MG63 (cell line): ENCODE measurements at regions not wholly inside any gene's neighbourhood (a gene's known extent, or its start where the extent isn't known, plus 50 kb on each side); places are given as distances from the start of the nearest gene placed in this dataset.

Experiments used
- DNase-seq: peaks from one replicate; pipeline ENCODE4 v3.0.0-alpha.2; 2020
- H3K27me3 ChIP-seq: fragments of 250-450 bp; sonication (Bioruptor Pico); 2 replicates; pipeline ENCODE4 v1.5.1; 2020; ENCODE audit warnings: mild to moderate bottlenecking, moderate library complexity
- H3K36me3 ChIP-seq: fragments of 250-450 bp; sonication (Bioruptor Pico); 2 replicates; pipeline ENCODE4 v1.5.1; 2020; ENCODE audit warnings: mild to moderate bottlenecking, moderate library complexity
- H3K4me3 ChIP-seq: fragments of 250-450 bp; sonication (Bioruptor Pico); 2 replicates; pipeline ENCODE4 v1.5.1; 2020; ENCODE audit warnings: mild to moderate bottlenecking, moderate library complexity
- H3K9me3 ChIP-seq: fragments of 250-450 bp; sonication (Bioruptor Pico); 2 replicates; pipeline ENCODE4 v1.5.1; 2020; ENCODE audit warnings: mild to moderate bottlenecking, moderate library complexity

DNA sequence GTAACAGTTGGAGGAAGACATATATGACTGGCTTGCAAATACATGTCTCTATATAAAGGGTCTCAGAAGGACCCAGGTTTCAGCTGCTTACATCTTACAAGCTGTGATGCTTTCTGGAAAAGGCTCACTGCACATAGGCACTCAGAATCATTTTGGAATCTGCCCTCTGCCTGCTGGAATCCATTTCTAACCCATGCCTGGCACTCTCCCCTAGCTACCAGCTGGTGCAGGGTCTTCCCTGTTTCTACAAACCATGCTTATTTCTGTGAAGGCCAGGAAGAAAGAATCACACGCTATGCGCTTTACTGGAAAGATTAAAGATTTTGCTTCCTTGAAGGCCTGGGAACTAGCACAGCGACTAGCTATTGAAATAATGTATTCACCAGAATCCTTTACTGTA is 151.3 kb downstream of the DICER1 start:
- no peaks in the 10 kb centered on the region for H3K27me3 ChIP-seq
- DNase-seq, result no peak
- no peaks in the 10 kb centered on the region for H3K9me3 ChIP-seq
- H3K4me3 ChIP-seq, result no peak overlapping the region
- no peaks in the 10 kb centered on the region for H3K36me3 ChIP-seq

DNA sequence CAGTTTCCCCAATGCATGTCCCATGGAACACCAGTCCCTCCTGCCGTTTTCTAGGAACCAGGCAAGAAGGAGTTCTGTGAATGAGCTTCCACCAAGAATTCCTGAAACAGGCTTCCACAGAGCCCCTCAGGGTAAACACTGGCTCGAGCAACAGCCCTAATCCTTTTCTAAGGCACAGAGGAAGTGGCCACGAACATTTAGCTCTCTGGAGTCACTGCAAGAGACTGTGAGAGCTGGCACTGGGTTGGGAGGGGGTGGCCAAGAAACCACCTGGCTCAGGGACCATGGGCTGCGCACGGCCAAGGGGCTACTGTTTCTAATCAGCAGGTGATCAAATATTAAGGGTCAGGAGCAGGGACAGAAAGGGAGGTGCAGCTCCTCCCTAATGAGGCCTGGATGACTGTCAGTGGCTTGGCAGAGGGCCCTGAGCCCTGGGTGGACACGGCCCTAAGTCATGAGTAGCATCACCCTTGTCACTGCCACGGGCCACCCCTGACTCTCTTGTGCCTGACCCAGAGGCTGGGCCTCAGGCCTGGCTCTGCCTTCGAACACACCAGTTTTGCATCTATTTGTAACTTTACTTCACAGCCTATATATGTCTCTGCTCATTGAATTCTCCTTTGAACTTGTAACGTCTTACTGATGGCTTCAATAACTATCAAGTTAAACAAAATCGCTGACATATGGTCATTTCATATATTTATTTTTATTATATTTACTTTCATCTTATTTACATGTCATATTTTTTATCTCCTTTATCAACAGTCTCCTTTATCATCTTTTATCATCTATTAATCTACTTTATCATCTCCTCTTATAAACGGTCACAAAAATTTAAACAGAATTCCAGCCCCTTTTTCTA is 154.0 kb downstream of the DICER1 start:
- no peaks in the 10 kb centered on the region for H3K27me3 ChIP-seq
- H3K4me3 ChIP-seq, result no peak overlapping the region
- H3K36me3 ChIP-seq, result no peaks in the 10 kb centered on the region
- DNase-seq, result no peak
- no peaks in the 10 kb centered on the region for H3K9me3 ChIP-seq

DNA sequence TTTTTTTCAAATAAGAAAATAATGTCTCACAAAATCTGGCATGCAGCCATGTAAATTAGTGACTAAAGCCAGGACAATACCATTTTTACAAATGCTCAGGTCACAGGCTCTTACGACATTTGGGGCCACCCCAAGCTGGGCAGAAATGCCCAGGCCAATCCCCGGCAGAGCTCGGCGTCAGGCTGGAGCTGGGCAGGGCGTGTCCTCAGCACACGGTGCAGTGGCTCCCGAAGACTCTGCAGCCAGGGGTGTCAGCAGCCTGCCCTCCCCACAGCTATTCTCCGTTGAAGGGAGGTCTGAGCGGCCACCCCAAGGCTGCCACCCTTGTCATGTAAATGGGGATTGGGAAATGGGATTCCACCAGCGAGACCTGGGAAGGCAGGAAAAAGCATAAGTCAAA is 158.6 kb downstream of the DICER1 start:
- no peaks in the 10 kb centered on the region for H3K9me3 ChIP-seq
- no peaks in the 10 kb centered on the region for H3K27me3 ChIP-seq
- no peak overlapping the region for H3K4me3 ChIP-seq
- H3K36me3 ChIP-seq, result no peaks in the 10 kb centered on the region
- no peak for DNase-seq

DNA sequence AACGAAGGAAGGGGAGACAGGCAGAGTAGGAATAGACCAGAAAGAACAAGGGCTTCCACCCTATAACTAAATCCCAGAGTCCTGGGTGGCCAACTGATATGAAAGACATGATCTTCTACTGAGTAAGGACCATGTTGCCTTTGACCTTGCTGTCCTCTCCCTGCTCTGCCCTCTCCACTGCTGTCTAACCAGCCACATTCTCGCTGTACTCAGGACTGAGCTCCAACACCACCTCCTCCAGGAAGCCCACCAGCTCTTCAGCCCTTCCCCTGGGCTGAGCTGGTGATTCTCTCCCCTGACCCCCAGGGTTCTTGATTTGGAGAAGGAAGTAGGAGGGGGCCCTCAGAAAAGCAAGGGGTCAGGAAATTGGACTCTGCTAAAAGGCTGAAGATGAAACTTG is 159.2 kb downstream of the DICER1 start:
- DNase-seq, result no peak
- Histone ChIP-seq H3K36me3 (no peaks in the 10 kb centered on the region), H3K27me3 (no peaks in the 10 kb centered on the region), H3K4me3 (no peak overlapping the region), H3K9me3 (no peaks in the 10 kb centered on the region)

DNA sequence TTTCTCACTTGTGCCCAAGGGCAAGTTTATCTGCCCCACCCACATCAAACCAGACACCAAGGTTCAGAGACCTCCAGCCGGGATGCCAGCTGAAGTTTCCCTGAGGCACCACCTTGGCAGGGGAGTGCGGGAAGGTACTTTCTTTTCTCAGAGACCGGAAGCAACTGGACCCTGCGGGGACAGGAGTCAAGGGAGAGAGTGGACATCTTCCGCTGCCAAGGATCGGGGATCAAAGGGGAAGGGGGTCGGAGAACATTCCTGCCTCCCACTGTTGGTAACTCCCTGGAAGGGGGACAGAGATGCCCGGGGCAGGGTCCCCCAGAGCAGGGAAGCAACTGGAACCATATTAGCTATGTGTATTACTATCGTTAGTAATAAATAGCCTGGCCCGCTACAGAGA is 161.8 kb downstream of the DICER1 start:
- Histone ChIP-seq H3K9me3 (no peaks in the 10 kb centered on the region), H3K27me3 (no peaks in the 10 kb centered on the region), H3K36me3 (no peaks in the 10 kb centered on the region), H3K4me3 (no peak overlapping the region)
- DNase-seq, result no peak

DNA sequence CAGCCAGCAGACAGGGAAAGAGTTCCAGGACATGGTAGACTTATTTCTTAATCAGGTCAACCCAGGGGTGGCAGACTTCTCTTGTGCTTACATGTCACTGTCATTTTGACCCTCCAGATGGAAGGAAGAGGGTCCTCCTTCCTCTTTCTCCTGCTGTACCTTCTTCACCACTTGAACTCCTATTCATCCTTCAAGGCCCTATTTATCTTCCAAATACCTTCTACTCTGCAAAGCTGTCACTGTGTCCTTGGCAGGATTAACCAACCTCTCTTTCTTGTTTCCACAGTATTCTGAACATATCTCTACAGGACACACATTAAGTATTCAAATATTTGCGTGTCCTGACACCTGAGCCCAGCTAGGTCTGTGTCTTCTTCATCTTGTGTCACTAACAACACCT is 163.1 kb downstream of the DICER1 start:
- Histone ChIP-seq H3K27me3 (no peaks in the 10 kb centered on the region), H3K4me3 (no peak overlapping the region), H3K36me3 (no peaks in the 10 kb centered on the region), H3K9me3 (no peaks in the 10 kb centered on the region)
- DNase-seq, result no peak

DNA sequence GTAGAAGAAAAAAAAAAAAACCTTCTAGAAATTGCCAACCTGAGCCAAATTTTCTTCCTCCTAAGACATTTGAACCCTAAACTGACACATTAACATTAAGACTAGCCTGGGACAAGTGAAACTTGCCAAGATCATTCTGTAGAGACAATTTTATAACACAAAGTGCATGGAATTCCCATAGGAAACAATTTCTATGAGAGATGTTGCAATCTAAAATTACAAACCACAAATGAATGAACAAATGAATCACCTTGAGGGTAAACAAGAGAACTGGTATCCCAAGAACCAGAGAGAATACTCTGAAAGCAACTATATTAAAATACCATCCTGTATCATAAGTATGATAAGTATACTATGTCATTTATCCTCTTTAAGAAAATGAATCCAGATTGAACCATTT is 165.3 kb downstream of the DICER1 start:
- Histone ChIP-seq H3K4me3 (no peak overlapping the region), H3K27me3 (no peaks in the 10 kb centered on the region), H3K36me3 (no peaks in the 10 kb centered on the region), H3K9me3 (no peaks in the 10 kb centered on the region)
- no peak for DNase-seq

DNA sequence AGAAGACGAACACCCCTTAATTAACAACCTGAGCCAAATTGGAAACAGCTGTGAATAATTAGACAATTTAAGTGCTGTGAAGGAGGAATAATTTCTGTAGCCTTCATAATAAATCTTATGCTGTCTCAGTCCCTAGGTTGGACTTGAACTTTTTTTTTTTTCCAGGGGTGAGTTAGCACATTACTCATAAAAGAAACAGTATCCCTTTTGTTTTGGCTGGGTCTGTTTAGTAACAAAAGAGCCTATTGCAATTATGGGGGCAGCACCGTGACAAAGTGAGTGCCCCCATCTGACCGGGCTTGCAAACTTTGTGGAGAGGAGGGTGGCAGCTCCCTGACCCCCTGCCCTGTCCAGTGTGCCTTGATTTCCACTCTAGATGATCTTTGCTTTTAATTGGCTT is 167.4 kb downstream of the DICER1 start:
- DNase-seq, result no peak
- no peak overlapping the region for H3K4me3 ChIP-seq
- no peaks in the 10 kb centered on the region for H3K36me3 ChIP-seq
- H3K27me3 ChIP-seq, result no peaks in the 10 kb centered on the region
- no peaks in the 10 kb centered on the region for H3K9me3 ChIP-seq

DNA sequence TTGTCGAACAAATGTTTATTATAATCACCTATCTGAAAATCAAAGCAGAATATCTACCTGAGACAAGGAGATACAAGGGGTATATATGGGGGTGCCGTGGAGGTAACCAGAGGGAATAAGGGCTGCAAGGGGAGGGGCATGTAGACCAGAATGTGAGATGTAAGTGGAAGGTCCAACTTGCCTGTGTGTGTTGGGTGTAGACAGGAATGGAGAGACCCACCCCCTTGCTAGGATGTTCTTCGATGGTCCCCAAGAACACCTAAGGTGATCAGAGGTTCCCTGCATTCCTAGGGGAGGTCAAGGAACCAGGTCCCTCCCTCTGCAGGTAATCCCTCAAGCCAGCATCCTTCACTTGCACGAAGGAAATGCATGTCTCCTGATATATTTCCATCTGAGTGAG is 167.9 kb downstream of the DICER1 start:
- Histone ChIP-seq H3K4me3 (no peak overlapping the region), H3K9me3 (no peaks in the 10 kb centered on the region), H3K27me3 (no peaks in the 10 kb centered on the region), H3K36me3 (no peaks in the 10 kb centered on the region)
- no peak for DNase-seq

DNA sequence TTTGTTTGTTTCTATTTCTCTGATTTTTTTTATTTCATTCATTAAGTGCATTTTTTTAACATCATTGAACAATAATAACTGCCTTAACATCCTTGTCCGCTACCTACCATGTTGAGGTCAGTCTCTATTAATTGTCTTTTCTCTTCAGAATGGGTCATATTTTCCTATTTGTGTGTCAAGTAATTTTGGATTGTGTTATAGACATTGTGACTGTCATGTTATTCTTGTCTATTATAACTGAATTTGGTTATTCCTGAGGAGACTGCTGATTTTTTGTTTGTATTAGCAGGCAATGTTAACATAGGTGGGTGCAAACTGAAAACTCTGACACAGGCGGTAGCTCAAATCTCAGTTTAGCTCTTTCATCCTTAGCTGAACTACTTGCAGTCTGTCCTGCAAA is 169.9 kb downstream of the DICER1 start:
- DNase-seq, result no peak
- H3K36me3 ChIP-seq, result no peaks in the 10 kb centered on the region
- H3K9me3 ChIP-seq, result no peaks in the 10 kb centered on the region
- H3K4me3 ChIP-seq, result no peak overlapping the region
- no peaks in the 10 kb centered on the region for H3K27me3 ChIP-seq

DNA sequence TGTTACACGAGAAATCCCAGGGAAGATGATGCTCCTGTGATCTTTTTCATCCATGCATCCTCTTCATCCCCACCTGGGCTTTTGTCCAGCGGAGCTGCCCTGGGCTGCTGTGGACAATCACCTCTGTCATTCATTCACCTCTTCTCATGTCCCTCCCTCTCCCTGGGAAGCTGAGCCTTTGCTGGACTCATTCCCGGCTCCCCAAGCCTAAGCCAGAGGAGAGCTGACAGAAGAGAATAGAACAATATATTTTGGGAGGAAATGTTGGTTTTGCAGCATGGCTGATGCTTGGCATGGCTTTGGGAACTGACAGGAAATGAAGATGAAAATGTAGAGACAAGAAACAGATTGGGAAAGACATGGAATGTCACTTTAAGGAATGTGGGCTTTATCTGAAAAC is 177.4 kb downstream of the DICER1 start:
- no peaks in the 10 kb centered on the region for H3K9me3 ChIP-seq
- no peak for DNase-seq
- H3K36me3 ChIP-seq, result no peaks in the 10 kb centered on the region
- H3K4me3 ChIP-seq, result no peak overlapping the region
- H3K27me3 ChIP-seq, result no peaks in the 10 kb centered on the region

DNA sequence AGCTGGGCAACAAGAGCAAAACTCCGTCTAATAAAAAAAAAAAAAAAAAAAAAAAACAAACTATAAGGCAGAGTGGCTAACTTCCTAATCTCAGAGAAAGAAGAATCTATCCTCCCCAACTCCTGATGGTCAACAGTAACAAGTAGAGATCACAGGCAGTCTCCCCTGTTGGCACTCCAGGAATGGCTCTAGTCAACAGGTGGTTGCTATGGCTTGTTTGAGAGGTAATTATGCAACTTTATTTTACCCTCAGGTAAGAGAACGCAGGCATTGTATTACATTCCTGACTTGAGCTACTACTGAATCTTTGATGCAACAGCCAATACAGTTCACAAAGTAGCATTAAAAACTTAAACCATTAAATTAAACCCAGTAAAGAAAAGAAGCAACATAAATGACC is 180.3 kb downstream of the DICER1 start:
- no peak overlapping the region for H3K4me3 ChIP-seq
- no peaks in the 10 kb centered on the region for H3K9me3 ChIP-seq
- DNase-seq, result no peak
- no peaks in the 10 kb centered on the region for H3K27me3 ChIP-seq
- H3K36me3 ChIP-seq, result no peaks in the 10 kb centered on the region

DNA sequence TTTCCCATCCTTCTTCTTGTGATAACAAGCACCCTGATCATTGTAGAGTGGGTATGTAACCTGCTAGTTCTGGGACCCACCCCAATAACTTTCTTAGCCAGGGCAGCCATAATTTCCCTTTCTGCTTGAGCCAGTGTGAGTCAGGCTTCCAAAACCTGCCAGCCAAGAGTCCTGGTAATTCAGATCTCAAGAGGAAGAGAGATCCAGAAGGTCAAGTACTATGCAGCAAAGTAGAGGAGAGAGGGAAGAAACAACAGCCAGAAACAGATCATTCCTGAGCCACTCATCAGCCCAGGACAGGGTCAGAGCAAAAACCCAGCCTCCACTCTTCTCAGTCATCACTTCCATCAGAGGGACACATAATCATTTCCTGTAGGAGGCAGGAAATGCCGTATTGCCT is 182.0 kb downstream of the DICER1 start:
- DNase-seq, result peak; percentile 14
- H3K9me3 ChIP-seq, result no peaks in the 10 kb centered on the region
- H3K4me3 ChIP-seq, result no peak overlapping the region
- no peaks in the 10 kb centered on the region for H3K36me3 ChIP-seq
- no peaks in the 10 kb centered on the region for H3K27me3 ChIP-seq

DNA sequence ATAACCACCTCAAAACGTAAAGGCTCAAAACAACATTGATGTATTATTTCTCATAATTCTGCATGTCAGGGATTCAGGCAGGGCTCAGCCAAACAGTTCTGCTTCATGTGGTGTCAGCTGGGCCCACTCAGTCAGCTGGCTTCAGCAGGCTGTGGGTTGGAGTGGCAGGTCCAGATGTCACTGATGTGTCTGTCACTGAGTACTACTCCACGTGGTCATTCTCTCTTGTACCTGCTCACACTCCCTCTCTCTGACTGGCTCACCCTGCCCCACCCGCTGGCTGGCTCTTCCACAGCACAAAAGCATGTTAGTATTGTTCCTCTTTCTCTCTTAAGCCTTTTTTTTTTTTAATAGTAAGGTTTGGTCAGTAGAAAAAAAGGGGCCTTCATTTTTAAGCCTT is 182.4 kb downstream of the DICER1 start:
- H3K9me3 ChIP-seq, result no peaks in the 10 kb centered on the region

DNA sequence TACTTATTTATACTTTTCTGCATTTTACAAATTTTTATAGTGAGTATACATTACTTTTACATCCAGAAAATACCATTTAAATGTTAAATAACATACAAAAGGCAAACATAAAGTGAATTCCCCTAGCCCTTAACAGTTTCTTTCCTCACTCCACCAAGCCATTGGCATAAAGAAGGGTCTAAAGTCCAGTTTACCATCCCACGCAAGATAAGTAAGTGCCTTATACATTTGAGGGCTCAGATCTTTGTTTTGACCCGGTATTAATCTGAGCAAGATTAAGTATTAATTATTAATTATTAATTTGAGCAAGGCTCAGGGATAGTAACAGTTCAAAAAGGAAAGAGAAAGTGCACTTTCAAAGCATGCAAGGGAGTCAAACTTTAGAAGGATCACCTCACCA is 182.9 kb downstream of the DICER1 start:
- Histone ChIP-seq H3K36me3 (no peaks in the 10 kb centered on the region), H3K9me3 (no peaks in the 10 kb centered on the region), H3K4me3 (no peak overlapping the region), H3K27me3 (no peaks in the 10 kb centered on the region)
- no peak for DNase-seq

More for the DNA sequence above, 182.4 kb downstream of the DICER1 start:
- DNase-seq, result no peak
- Histone ChIP-seq H3K36me3 (no peaks in the 10 kb centered on the region), H3K27me3 (no peaks in the 10 kb centered on the region), H3K4me3 (no peak overlapping the region)

DNA sequence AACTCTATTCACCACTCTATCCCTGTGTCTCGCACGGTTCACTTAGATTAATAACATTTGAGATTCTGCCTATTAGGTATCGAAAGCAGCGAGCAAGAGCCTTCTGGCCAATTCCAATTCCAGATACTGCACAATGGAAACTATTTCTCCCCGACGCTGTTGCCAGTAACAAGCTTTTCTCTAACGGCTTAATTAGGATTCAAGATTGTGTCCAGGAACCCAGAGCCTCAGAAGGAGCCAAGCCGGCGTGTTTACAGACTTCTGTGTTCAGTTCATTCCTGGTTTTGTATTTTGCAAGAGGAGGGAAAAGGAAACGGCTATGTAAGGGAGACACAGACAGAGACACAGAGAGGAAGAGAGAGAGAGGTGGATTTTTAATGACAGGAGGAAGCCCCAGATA is 185.6 kb downstream of the DICER1 start:
- no peaks in the 10 kb centered on the region for H3K9me3 ChIP-seq
- no peak overlapping the region for H3K4me3 ChIP-seq
- H3K27me3 ChIP-seq, result no peaks in the 10 kb centered on the region
- H3K36me3 ChIP-seq, result no peaks in the 10 kb centered on the region
- no peak for DNase-seq

DNA sequence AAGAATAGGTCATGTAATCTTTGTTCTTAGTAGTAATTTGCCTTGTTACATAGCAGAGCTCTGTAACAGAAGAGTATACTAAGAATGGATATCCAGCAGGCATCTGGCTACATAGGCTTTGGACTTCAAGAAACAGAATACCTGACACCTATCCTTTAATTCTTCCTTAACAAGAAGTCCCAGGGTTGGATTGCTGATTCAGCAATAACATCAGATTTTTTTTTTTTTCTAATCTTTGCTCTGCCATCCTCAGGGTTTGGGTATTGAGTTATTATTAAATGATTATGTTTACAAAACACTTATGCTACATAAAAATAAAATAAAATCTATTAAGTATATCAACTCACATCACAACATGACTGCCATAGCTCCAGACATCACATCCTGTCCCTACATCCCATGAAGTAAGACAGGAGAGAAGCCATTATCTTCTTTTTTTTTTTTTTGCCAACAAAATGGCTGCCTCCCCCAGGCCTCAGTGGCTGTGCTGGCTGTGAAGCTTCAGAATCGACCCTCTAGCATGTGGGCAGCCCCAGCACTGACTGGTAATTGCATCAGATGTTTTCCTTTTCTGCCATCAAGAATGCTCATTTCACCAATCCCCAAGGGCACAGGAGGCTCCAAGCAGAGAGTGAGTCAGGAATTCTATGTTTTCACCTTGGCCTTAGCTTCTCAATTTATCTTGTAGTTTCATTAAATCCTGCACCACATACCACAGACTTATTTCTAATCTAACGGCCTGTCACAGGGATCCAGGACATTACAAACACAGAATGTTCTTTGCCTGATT is 186.2 kb downstream of the DICER1 start:
- H3K36me3 ChIP-seq, result no peaks in the 10 kb centered on the region
- no peak for DNase-seq
- H3K27me3 ChIP-seq, result no peaks in the 10 kb centered on the region
- H3K4me3 ChIP-seq, result no peak overlapping the region
- no peaks in the 10 kb centered on the region for H3K9me3 ChIP-seq

DNA sequence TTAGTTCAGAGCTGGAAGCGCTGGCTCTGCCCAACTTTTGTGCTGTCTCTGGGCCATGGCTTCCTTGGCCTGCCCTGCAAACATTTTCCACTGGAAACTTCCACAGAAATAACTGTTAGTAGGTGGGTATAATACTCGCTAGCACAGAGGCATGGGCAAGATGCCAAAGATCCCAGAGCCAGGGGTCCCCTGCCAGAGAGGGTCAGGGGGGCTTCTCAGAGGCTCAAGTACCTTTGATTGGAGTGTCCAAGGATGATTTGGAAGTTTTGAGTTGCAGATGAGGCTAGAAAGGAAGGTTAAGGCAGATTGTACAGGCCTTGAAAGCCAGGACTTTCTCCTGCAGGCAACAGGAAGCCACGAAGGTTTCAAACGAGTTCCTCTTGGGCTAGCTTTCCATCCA is 187.6 kb downstream of the DICER1 start:
- Histone ChIP-seq H3K36me3 (no peaks in the 10 kb centered on the region), H3K27me3 (no peaks in the 10 kb centered on the region), H3K4me3 (no peak overlapping the region), H3K9me3 (no peaks in the 10 kb centered on the region)
- DNase-seq, result no peak
